ENCODE measurements at regions not wholly inside any gene's neighbourhood (a gene's known extent, or its start where the extent isn't known, plus 50 kb on each side); places are given as distances from the start of the nearest gene placed in this dataset.

GRCh38 chr4:155426953-155427352, 50.2 kb upstream of the MAP9 start:
- no peak for DNase-seq (ENCODE audit: extremely low read depth in 1 of 4, low spot score in 3 of 4)
- no TSS peak for BruUV-seq (replicated peaks)
- in situ Hi-C loops (cut with MboI) (no loop called here), intact Hi-C loops (cut with micrococcal nuclease) (no loop called here)
- Histone ChIP-seq H3K4me2 (ENCODE audit: insufficient read depth, low read length) (no peak overlapping the region), H3K27ac (ENCODE audit: extremely low read depth, low read depth, low read length) (no peak overlapping the region), H3K9me1 (ENCODE audit: control insufficient read depth, insufficient read depth, low read length) (no peaks in the 10 kb centered on the region), H3K79me2 (ENCODE audit: control insufficient read depth, insufficient read depth, low read length) (no peaks in the 10 kb centered on the region), H3K9me3 (replicated peaks; ENCODE audit: control insufficient read depth, insufficient read depth, low read depth, low read length) (no peaks in the 10 kb centered on the region), H2AFZ (ENCODE audit: low read depth, low read length) (no peak overlapping the region), H4K20me1 (replicated peaks; ENCODE audit: control insufficient read depth, insufficient read depth, low read length) (no peaks in the 10 kb centered on the region), H3K9ac (ENCODE audit: insufficient read depth in 1 of 2, low read depth in 2 of 2, low read length in 2 of 2) (no peak overlapping the region), H3K4me3 (no peak overlapping the region), H3K27me3 (ENCODE audit: control insufficient read depth in 2 of 2, insufficient read depth in 2 of 2, low read length in 2 of 2) (no peaks in the 10 kb centered on the region), H3K4me1 (replicated peaks in 1 of 2; ENCODE audit: control insufficient read depth in 2 of 2, insufficient read depth in 2 of 2, low read length in 2 of 2) (no peaks in the 10 kb centered on the region), H3K36me3 (ENCODE audit: control insufficient read depth, insufficient read depth, low read length) (no peaks in the 10 kb centered on the region)
- ChIA-PET POLR2A (no interaction called here), CTCF (ENCODE audit: low intra/inter-chr PET ratio) (no interaction called here)
- TF ChIP-seq, protein P1, sequence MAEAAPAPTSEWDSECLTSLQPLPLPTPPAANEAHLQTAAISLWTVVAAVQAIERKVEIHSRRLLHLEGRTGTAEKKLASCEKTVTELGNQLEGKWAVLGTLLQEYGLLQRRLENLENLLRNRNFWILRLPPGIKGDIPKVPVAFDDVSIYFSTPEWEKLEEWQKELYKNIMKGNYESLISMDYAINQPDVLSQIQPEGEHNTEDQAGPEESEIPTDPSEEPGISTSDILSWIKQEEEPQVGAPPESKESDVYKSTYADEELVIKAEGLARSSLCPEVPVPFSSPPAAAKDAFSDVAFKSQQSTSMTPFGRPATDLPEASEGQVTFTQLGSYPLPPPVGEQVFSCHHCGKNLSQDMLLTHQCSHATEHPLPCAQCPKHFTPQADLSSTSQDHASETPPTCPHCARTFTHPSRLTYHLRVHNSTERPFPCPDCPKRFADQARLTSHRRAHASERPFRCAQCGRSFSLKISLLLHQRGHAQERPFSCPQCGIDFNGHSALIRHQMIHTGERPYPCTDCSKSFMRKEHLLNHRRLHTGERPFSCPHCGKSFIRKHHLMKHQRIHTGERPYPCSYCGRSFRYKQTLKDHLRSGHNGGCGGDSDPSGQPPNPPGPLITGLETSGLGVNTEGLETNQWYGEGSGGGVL (CRISPR knock-in tag; IDR thresholded peaks at IDR 0.05): no peak
- TF ChIP-seq ERF (CRISPR knock-in tag; IDR thresholded peaks at IDR 0.05) (no peak), FOXA3 (CRISPR knock-in tag; conservative IDR thresholded peaks at IDR 0.05 in 1 of 2, IDR thresholded peaks at IDR 0.05 in 1 of 2) (peak in 1 of 2 experiments; percentile 45; a peak in 2 of 4 replicates)
- no peak for ATAC-seq
- FAIRE-seq: no peak
- 4% methylated on average over 9 of the region's 9 CpGs for WGBS (ENCODE audit: insufficient coverage, low coverage, missing lambda C conversion rate)

Measured in K562 (cell line).